HFF-Myc (cell line): ENCODE measurements at regions not wholly inside any gene's neighbourhood (a gene's known extent, or its start where the extent isn't known, plus 50 kb on each side); places are given as distances from the start of the nearest gene placed in this dataset.

ENCODE experiments used
- DNase-seq: peaks from one replicate; pipeline ENCODE4 v3.0.0-alpha.2; 2011; ENCODE audit warnings: low read depth; ENCODE audit errors: extremely low read depth
- H3K4me3 ChIP-seq: replicated peaks from 2 replicates; pipeline ENCODE4 v1.5.1; 2011; ENCODE audit warnings: low read depth, mild to moderate bottlenecking, control low read depth, low read length
- CTCF ChIP-seq: IDR thresholded peaks from 2 replicates; pipeline ENCODE4 v1.5.1; 2012; ENCODE audit warnings: mild to moderate bottlenecking, low read depth, low read length, control low read depth; ENCODE audit errors: missing control alignments

- H3K4me3 ChIP-seq = no peak overlapping the region
- no peak for TF ChIP-seq CTCF
- no peak for DNase-seq
These were observed 88.9 kb downstream of the MCFD2 start for GRCh38 chr2:46826569-46827245.

GRCh38 chr2:46825939-46826568 is 89.6 kb downstream of the MCFD2 start:
- no peak for DNase-seq
- no peak overlapping the region for H3K4me3 ChIP-seq
- TF ChIP-seq CTCF = no peak

GRCh38 chr2:46825231-46825938 is 90.2 kb downstream of the MCFD2 start:
- no peak for TF ChIP-seq CTCF
- H3K4me3 ChIP-seq = no peak overlapping the region
- DNase-seq = no peak

GRCh38 chr2:46824611-46825010 is 91.0 kb downstream of the MCFD2 start:
- TF ChIP-seq CTCF = no peak
- no peak for DNase-seq

GRCh38 chr2:46821600-46821999 is 94.0 kb downstream of the MCFD2 start:
- TF ChIP-seq CTCF = no peak
- no peak for DNase-seq
- H3K4me3 ChIP-seq = no peak overlapping the region

More at GRCh38 chr2:46824611-46825010, 91.0 kb downstream of the MCFD2 start:
- H3K4me3 ChIP-seq = no peak overlapping the region

- no peak for TF ChIP-seq CTCF
- DNase-seq = no peak
- no peak overlapping the region for H3K4me3 ChIP-seq
These were observed 96.8 kb downstream of the MCFD2 start for GRCh38 chr2:46818819-46819218.
